ENCODE measurements at regions not wholly inside any gene's neighbourhood (a gene's known extent, or its start where the extent isn't known, plus 50 kb on each side); places are given as distances from the start of the nearest gene placed in this dataset.

DNA sequence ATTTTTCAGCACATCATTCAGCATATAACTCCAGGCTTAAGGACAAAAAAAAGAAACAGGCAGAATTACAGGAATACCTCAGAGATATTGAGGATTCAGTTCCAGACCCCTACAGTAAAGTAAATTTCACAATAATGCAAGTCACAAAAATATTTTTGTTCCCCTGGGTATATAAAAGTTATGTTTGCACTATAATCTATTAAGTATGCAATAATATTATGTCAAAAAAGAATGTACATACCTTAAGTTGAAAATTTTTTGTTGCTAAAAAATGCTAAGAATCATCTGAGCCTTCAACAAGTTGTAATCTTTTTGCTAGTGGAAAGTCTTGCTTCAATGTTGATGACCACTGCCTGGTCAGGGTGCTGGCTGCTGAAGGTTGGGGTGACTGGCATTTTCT is 2532.5 kb downstream of the ARAP2 start:
- POLR2A ChIA-PET: no interaction called here
- no peaks in the 10 kb centered on the region for H3K36me3 Mint-ChIP-seq (ENCODE audit: insufficient read depth, unreplicated experiment)
- intact Hi-C loops (cut with micrococcal nuclease; ENCODE audit: unreplicated experiment): no loop called here
- H3K36me3 ChIP-seq (ENCODE audit: control insufficient read depth, insufficient read depth, low read length): no peaks in the 10 kb centered on the region
- BruUV-seq (replicated peaks): no TSS peak
- H3K27me3 Mint-ChIP-seq (ENCODE audit: insufficient read depth, unreplicated experiment): no peaks in the 10 kb centered on the region
- H3K27me3 ChIP-seq (replicated peaks; ENCODE audit: control insufficient read depth, insufficient read depth, low read length): no peaks in the 10 kb centered on the region
- TF ChIP-seq, protein P1, sequence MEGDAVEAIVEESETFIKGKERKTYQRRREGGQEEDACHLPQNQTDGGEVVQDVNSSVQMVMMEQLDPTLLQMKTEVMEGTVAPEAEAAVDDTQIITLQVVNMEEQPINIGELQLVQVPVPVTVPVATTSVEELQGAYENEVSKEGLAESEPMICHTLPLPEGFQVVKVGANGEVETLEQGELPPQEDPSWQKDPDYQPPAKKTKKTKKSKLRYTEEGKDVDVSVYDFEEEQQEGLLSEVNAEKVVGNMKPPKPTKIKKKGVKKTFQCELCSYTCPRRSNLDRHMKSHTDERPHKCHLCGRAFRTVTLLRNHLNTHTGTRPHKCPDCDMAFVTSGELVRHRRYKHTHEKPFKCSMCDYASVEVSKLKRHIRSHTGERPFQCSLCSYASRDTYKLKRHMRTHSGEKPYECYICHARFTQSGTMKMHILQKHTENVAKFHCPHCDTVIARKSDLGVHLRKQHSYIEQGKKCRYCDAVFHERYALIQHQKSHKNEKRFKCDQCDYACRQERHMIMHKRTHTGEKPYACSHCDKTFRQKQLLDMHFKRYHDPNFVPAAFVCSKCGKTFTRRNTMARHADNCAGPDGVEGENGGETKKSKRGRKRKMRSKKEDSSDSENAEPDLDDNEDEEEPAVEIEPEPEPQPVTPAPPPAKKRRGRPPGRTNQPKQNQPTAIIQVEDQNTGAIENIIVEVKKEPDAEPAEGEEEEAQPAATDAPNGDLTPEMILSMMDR (IDR thresholded peaks at IDR 0.05; ENCODE audit: insufficient read depth in 1 of 2, low read depth in 1 of 2, low read length in 1 of 2, severe bottlenecking in 1 of 2, unreplicated experiment in 1 of 2): no peak
- H3K27ac Mint-ChIP-seq (ENCODE audit: unreplicated experiment): no peak overlapping the region
- DNase-seq: no peak
- H3K4me1 ChIP-seq: no peaks in the 10 kb centered on the region
- H3K4me1 Mint-ChIP-seq (ENCODE audit: low read depth, unreplicated experiment): no peaks in the 10 kb centered on the region
- H3K4me3 ChIP-seq (ENCODE audit: low read depth, low read length): no peak overlapping the region
- H3K4me3 Mint-ChIP-seq (ENCODE audit: unreplicated experiment): no peak overlapping the region
- H3K9me3 ChIP-seq: no peaks in the 10 kb centered on the region
- CTCF ChIA-PET: no interaction called here
- no peaks in the 10 kb centered on the region for H3K9me3 Mint-ChIP-seq (ENCODE audit: unreplicated experiment)

- no peaks in the 10 kb centered on the region for H3K9me3 ChIP-seq
- no TSS peak for BruUV-seq (replicated peaks)
- POLR2A ChIA-PET: no interaction called here
These were observed 2529.3 kb downstream of the ARAP2 start for GRCh38 chr4:33714971-33715370.

GRCh38 chr4:33715841-33716395 is 2528.4 kb downstream of the ARAP2 start:
- Mint-ChIP-seq H3K4me1 (ENCODE audit: low read depth, unreplicated experiment) (no peaks in the 10 kb centered on the region), H3K27me3 (ENCODE audit: insufficient read depth, unreplicated experiment) (no peaks in the 10 kb centered on the region), H3K36me3 (ENCODE audit: insufficient read depth, unreplicated experiment) (no peaks in the 10 kb centered on the region), H3K4me3 (ENCODE audit: unreplicated experiment) (no peak overlapping the region), H3K27ac (ENCODE audit: unreplicated experiment) (no peak overlapping the region), H3K9me3 (ENCODE audit: unreplicated experiment) (no peaks in the 10 kb centered on the region)
- Histone ChIP-seq H3K4me1 (no peaks in the 10 kb centered on the region), H3K4me3 (ENCODE audit: low read depth, low read length) (no peak overlapping the region), H3K9me3 (no peaks in the 10 kb centered on the region), H3K36me3 (ENCODE audit: control insufficient read depth, insufficient read depth, low read length) (no peaks in the 10 kb centered on the region), H3K27me3 (replicated peaks; ENCODE audit: control insufficient read depth, insufficient read depth, low read length) (no peaks in the 10 kb centered on the region)
- BruUV-seq (replicated peaks): no TSS peak
- ChIA-PET CTCF (no interaction called here), POLR2A (no interaction called here)
- DNase-seq: no peak
- intact Hi-C loops (cut with micrococcal nuclease; ENCODE audit: unreplicated experiment): no loop called here
- TF ChIP-seq, protein P1 (IDR thresholded peaks at IDR 0.05; ENCODE audit: insufficient read depth in 1 of 2, low read depth in 1 of 2, low read length in 1 of 2, severe bottlenecking in 1 of 2, unreplicated experiment in 1 of 2): no peak

More at GRCh38 chr4:33714971-33715370, 2529.3 kb downstream of the ARAP2 start:
- H3K36me3 ChIP-seq (ENCODE audit: control insufficient read depth, insufficient read depth, low read length): no peaks in the 10 kb centered on the region
- CTCF ChIA-PET: no interaction called here
- H3K27me3 ChIP-seq (replicated peaks; ENCODE audit: control insufficient read depth, insufficient read depth, low read length): no peaks in the 10 kb centered on the region
- no peak overlapping the region for H3K4me3 ChIP-seq (ENCODE audit: low read depth, low read length)
- Mint-ChIP-seq H3K27me3 (ENCODE audit: insufficient read depth, unreplicated experiment) (no peaks in the 10 kb centered on the region), H3K4me3 (ENCODE audit: unreplicated experiment) (no peak overlapping the region), H3K27ac (ENCODE audit: unreplicated experiment) (no peak overlapping the region), H3K4me1 (ENCODE audit: low read depth, unreplicated experiment) (no peaks in the 10 kb centered on the region), H3K36me3 (ENCODE audit: insufficient read depth, unreplicated experiment) (no peaks in the 10 kb centered on the region), H3K9me3 (ENCODE audit: unreplicated experiment) (no peaks in the 10 kb centered on the region)
- TF ChIP-seq, protein P1 (IDR thresholded peaks at IDR 0.05; ENCODE audit: insufficient read depth in 1 of 2, low read depth in 1 of 2, low read length in 1 of 2, severe bottlenecking in 1 of 2, unreplicated experiment in 1 of 2): no peak
- intact Hi-C loops (cut with micrococcal nuclease; ENCODE audit: unreplicated experiment): no loop called here
- DNase-seq: no peak
- no peaks in the 10 kb centered on the region for H3K4me1 ChIP-seq

Data from Caco-2 (cell line).